Hematopoietic multipotent progenitor cell treated with erythropoietin and hydrocortisone succinate and interleukin-3 and kit ligand, for 15 days (in vitro differentiated cells): ENCODE measurements at regions not wholly inside any gene's neighbourhood (a gene's known extent, or its start where the extent isn't known, plus 50 kb on each side); places are given as distances from the start of the nearest gene placed in this dataset.
"Not testable (repeated sequence)": the region's sequence is repeated elsewhere in the genome, so short reads cannot be mapped to it uniquely, and the experiment has no call there.

ENCODE experiments used
- DNase-seq: peaks from one replicate; pipeline ENCODE4 v3.0.0-alpha.2; 2015; ENCODE audit warnings: low spot score

- DNase-seq: no peak
Observed at GRCh38 chr1:10940838-10941237, 71.6 kb upstream of the TARDBP start.

GRCh38 chr1:10941891-10942541, 70.4 kb upstream of the TARDBP start:
- peak; percentile 48 for DNase-seq

- DNase-seq: no peak
Observed at GRCh38 chr1:10942542-10942912, 69.9 kb upstream of the TARDBP start.

GRCh38 chr1:10943041-10943440, 69.4 kb upstream of the TARDBP start:
- no peak for DNase-seq

GRCh38 chr1:10943991-10944730, 68.3 kb upstream of the TARDBP start:
- no peak for DNase-seq

GRCh38 chr1:10945991-10946509, 66.4 kb upstream of the TARDBP start:
- no peak for DNase-seq

GRCh38 chr1:10947181-10947580, 65.3 kb upstream of the TARDBP start:
- DNase-seq: no peak

GRCh38 chr1:10947691-10948462, 64.6 kb upstream of the TARDBP start:
- DNase-seq: no peak

GRCh38 chr1:10948463-10948775, 64.0 kb upstream of the TARDBP start:
- DNase-seq: no peak

- DNase-seq: no peak
Observed at GRCh38 chr1:10950316-10951172, 61.9 kb upstream of the TARDBP start.

- DNase-seq: not testable (repeated sequence)
Observed at GRCh38 chr1:10951298-10951697, 61.2 kb upstream of the TARDBP start.

GRCh38 chr1:10951961-10952360, 60.5 kb upstream of the TARDBP start:
- DNase-seq: no peak

GRCh38 chr1:10953505-10954193, 58.8 kb upstream of the TARDBP start:
- DNase-seq: no peak

- no peak for DNase-seq
Observed at GRCh38 chr1:10957133-10957532, 55.3 kb upstream of the TARDBP start.

- no peak for DNase-seq
Observed at GRCh38 chr1:10958614-10959013, 53.8 kb upstream of the TARDBP start.

GRCh38 chr1:10960411-10961299, 51.8 kb upstream of the TARDBP start:
- DNase-seq: peak; percentile 56

- DNase-seq: no peak
Observed at GRCh38 chr1:10961300-10961833, 51.1 kb upstream of the TARDBP start.

- no peak for DNase-seq
Observed at GRCh38 chr1:10962483-10962882, 50.0 kb upstream of the TARDBP start.
